Mesenchymal stem cell (in vitro differentiated cells and primary cell): ENCODE measurements at regions not wholly inside any gene's neighbourhood (a gene's known extent, or its start where the extent isn't known, plus 50 kb on each side); places are given as distances from the start of the nearest gene placed in this dataset.
A peak's percentile ranks its signal among the peaks of the same experiment; 100 is the strongest.

Experiments
- DNase-seq: peaks from one replicate; pipeline ENCODE4 v3.0.0-alpha.2; 2013
- H2AFZ ChIP-seq: one replicate; pipeline ENCODE4 v1.6.1; 2013; ENCODE audit warnings: low read depth, mild to moderate bottlenecking, control low read depth, inconsistent platforms, low read length, moderate library complexity
- H2AK5ac ChIP-seq: 2 replicates; pipeline ENCODE4 v1.6.1; 2013; ENCODE audit warnings: low read length, moderate library complexity, mild to moderate bottlenecking, inconsistent platforms; ENCODE audit not compliant: severe bottlenecking
- H2BK120ac ChIP-seq: one replicate; pipeline ENCODE4 v1.6.1; 2013; ENCODE audit warnings: low read depth, mild to moderate bottlenecking, inconsistent platforms, low read length, moderate library complexity
- H2BK12ac ChIP-seq, 2 experiments: one replicate each; pipeline ENCODE4 v1.6.1; 2013; ENCODE audit warnings: inconsistent platforms in 2 of 2, low read length in 2 of 2, mild to moderate bottlenecking in 2 of 2, moderate library complexity in 2 of 2, control low read depth in 1 of 2
- H2BK15ac ChIP-seq: one replicate; pipeline ENCODE4 v1.6.1; 2013; ENCODE audit warnings: mild to moderate bottlenecking, low read depth, inconsistent platforms; ENCODE audit not compliant: poor library complexity, severe bottlenecking
- H2BK5ac ChIP-seq: 2 replicates; pipeline ENCODE4 v1.6.1; 2013; ENCODE audit warnings: low read depth, mild to moderate bottlenecking, low read length, control low read depth, inconsistent platforms; ENCODE audit not compliant: poor library complexity, severe bottlenecking
- H3K14ac ChIP-seq, 2 experiments: one replicate each; pipeline ENCODE4 v1.6.1; 2013; ENCODE audit warnings: inconsistent platforms in 2 of 2, low read length in 2 of 2, control low read depth in 1 of 2, mild to moderate bottlenecking in 1 of 2, moderate library complexity in 1 of 2
- H3K18ac ChIP-seq, 2 experiments: one replicate each; pipeline ENCODE4 v1.6.1; 2013; ENCODE audit warnings: inconsistent platforms in 2 of 2, low read length in 2 of 2, control low read depth in 1 of 2, low read depth in 1 of 2, mild to moderate bottlenecking in 1 of 2
- H3K23ac ChIP-seq, 2 experiments: one replicate each; pipeline ENCODE4 v1.6.1; 2013; ENCODE audit warnings: inconsistent platforms in 2 of 2, low read length in 2 of 2, mild to moderate bottlenecking in 2 of 2, moderate library complexity in 2 of 2, control low read depth in 1 of 2
- H3K27ac ChIP-seq: 2 replicates; pipeline ENCODE4 v1.5.1; 2013; ENCODE audit warnings: mild to moderate bottlenecking, moderate library complexity, low read length, control low read depth, inconsistent platforms; ENCODE audit not compliant: poor library complexity, severe bottlenecking
- H3K27me3 ChIP-seq, 2 experiments: 2 replicates each; pipeline versions ENCODE4 v1.6.1 to v1.7.0; 2013; ENCODE audit warnings: low read length in 2 of 2, mild to moderate bottlenecking in 2 of 2, moderate library complexity in 2 of 2, control low read depth in 1 of 2, inconsistent platforms in 1 of 2; ENCODE audit not compliant: control insufficient read depth in 1 of 2, insufficient read depth in 1 of 2
- H3K36me3 ChIP-seq, 2 experiments: 2 replicates each; pipeline versions ENCODE4 v1.6.1 to v1.7.0; 2013; ENCODE audit warnings: low read length in 2 of 2, control low read depth in 1 of 2, inconsistent platforms in 1 of 2, low read depth in 1 of 2, mild to moderate bottlenecking in 1 of 2; ENCODE audit not compliant: insufficient read depth in 2 of 2, control insufficient read depth in 1 of 2
- H3K4ac ChIP-seq, 2 experiments: one replicate each; pipeline ENCODE4 v1.6.1; 2013; ENCODE audit warnings: inconsistent platforms in 2 of 2, low read length in 2 of 2, mild to moderate bottlenecking in 2 of 2, moderate library complexity in 2 of 2, control low read depth in 1 of 2, low read depth in 1 of 2
- H3K4me1 ChIP-seq: 2 replicates; pipeline ENCODE4 v1.6.1; 2013; ENCODE audit warnings: low read depth, low read length, control low read depth; ENCODE audit not compliant: control insufficient read depth, insufficient read depth
- H3K4me2 ChIP-seq: 2 replicates; pipeline ENCODE4 v1.6.1; 2013; ENCODE audit warnings: low read length, mild to moderate bottlenecking, inconsistent platforms; ENCODE audit not compliant: poor library complexity, severe bottlenecking
- H3K4me3 ChIP-seq, 2 experiments: 2 replicates each; pipeline versions ENCODE4 v1.5.1 to v1.7.0; 2013; ENCODE audit warnings: low read length in 2 of 2, mild to moderate bottlenecking in 2 of 2, control low read depth in 1 of 2, low read depth in 1 of 2; ENCODE audit not compliant: insufficient read depth in 1 of 2
- H3K79me1 ChIP-seq: replicated peaks from 2 replicates; pipeline ENCODE4 v1.6.1; 2013; ENCODE audit warnings: mild to moderate bottlenecking, control low read depth, low read length, inconsistent platforms; ENCODE audit not compliant: poor library complexity, severe bottlenecking
- H3K9ac ChIP-seq: 2 replicates; pipeline ENCODE4 v1.7.0; 2013; ENCODE audit warnings: mild to moderate bottlenecking, low read length, moderate library complexity
- H3K9me3 ChIP-seq: 2 replicates; pipeline ENCODE4 v1.7.0; 2013; ENCODE audit warnings: mild to moderate bottlenecking, low read length; ENCODE audit not compliant: control insufficient read depth
- H4K8ac ChIP-seq: one replicate; pipeline ENCODE4 v1.6.1; 2013; ENCODE audit warnings: inconsistent platforms, mild to moderate bottlenecking, low read length, moderate library complexity
- H4K91ac ChIP-seq: one replicate; pipeline ENCODE4 v1.6.1; 2013; ENCODE audit warnings: mild to moderate bottlenecking, low read length, inconsistent platforms
- WGBS: methylation state at CpG from one replicate; pipeline ENCODE4 v1.1.7; 2013; ENCODE audit warnings: mixed read lengths; 5-methylcytosine and 5-hydroxymethylcytosine counted together

GRCh38 chr2:240225131-240225530, 84.7 kb upstream of the OTOS start:
- Histone ChIP-seq H3K79me1 (no peaks in the 10 kb centered on the region), H3K9me3 (peaks cover 16% of the 10 kb centered on the region), H3K18ac (no peak overlapping the region), H2BK5ac (no peak overlapping the region), H3K14ac (no peak overlapping the region), H4K8ac (no peak overlapping the region), H3K4me2 (no peak overlapping the region), H3K36me3 (no peaks in the 10 kb centered on the region), H2BK12ac (no peak overlapping the region), H3K4ac (no peak overlapping the region), H2BK15ac (no peak overlapping the region), H3K4me3 (no peak overlapping the region), H2BK120ac (no peak overlapping the region), H4K91ac (no peak overlapping the region), H3K4me1 (no peaks in the 10 kb centered on the region), H2AFZ (no peak overlapping the region), H3K27ac (no peak overlapping the region), H3K9ac (no peak overlapping the region), H3K23ac (no peak overlapping the region), H2AK5ac (no peak overlapping the region), H3K27me3 (peaks cover 0 to 63% of the 10 kb centered on the region in 2 experiments)
- no peak for DNase-seq
- 71% methylated on average over 4 of the region's 4 CpGs for WGBS

- Histone ChIP-seq H4K91ac (no peak overlapping the region), H3K14ac (no peak overlapping the region), H3K4me1 (no peaks in the 10 kb centered on the region), H2AK5ac (no peak overlapping the region), H3K4me3 (no peak overlapping the region), H3K36me3 (no peaks in the 10 kb centered on the region), H2BK120ac (no peak overlapping the region), H3K4me2 (no peak overlapping the region), H3K9ac (no peak overlapping the region), H4K8ac (no peak overlapping the region), H2AFZ (no peak overlapping the region), H3K79me1 (no peaks in the 10 kb centered on the region), H2BK5ac (no peak overlapping the region), H3K4ac (no peak overlapping the region), H3K18ac (no peak overlapping the region), H3K27ac (no peak overlapping the region), H2BK15ac (no peak overlapping the region), H3K9me3 (peaks cover 16% of the 10 kb centered on the region), H2BK12ac (no peak overlapping the region), H3K23ac (no peak overlapping the region), H3K27me3 (peaks cover 0 to 60% of the 10 kb centered on the region in 2 experiments)
- 77% methylated on average over 7 of the region's 8 CpGs for WGBS
- no peak for DNase-seq
These were observed 85.4 kb upstream of the OTOS start for GRCh38 chr2:240225660-240226475.

GRCh38 chr2:240226672-240227537, 86.4 kb upstream of the OTOS start:
- Histone ChIP-seq H3K4me2 (no peak overlapping the region), H2BK120ac (no peak overlapping the region), H3K14ac (no peak overlapping the region), H3K9me3 (peaks cover 16% of the 10 kb centered on the region), H3K36me3 (no peaks in the 10 kb centered on the region), H3K79me1 (no peaks in the 10 kb centered on the region), H2BK15ac (no peak overlapping the region), H4K91ac (no peak overlapping the region), H2BK12ac (no peak overlapping the region), H2AFZ (no peak overlapping the region), H3K27me3 (peaks cover 0 to 60% of the 10 kb centered on the region in 2 experiments), H3K9ac (no peak overlapping the region), H3K18ac (no peak overlapping the region), H3K4me3 (peak overlapping the region in 1 of 2 experiments; percentile 9), H3K4ac (no peak overlapping the region), H3K27ac (no peak overlapping the region), H3K23ac (no peak overlapping the region), H2AK5ac (no peak overlapping the region), H2BK5ac (no peak overlapping the region), H4K8ac (peak overlapping the region; percentile 4), H3K4me1 (no peaks in the 10 kb centered on the region)
- WGBS, result 72% methylated on average over 7 of the region's 8 CpGs
- DNase-seq, result no peak
